Heart right ventricle (tissue), 16 donors: ENCODE measurements at regions not wholly inside any gene's neighbourhood (a gene's known extent, or its start where the extent isn't known, plus 50 kb on each side); places are given as distances from the start of the nearest gene placed in this dataset.

ENCODE experiments used
- ATAC-seq, 8 donors: fragments of 200-7000 bp; cut with Tn5 transposase; one replicate each; pipeline ENCODE4 v1.9.1; 2020; ENCODE audit warnings: mild to moderate bottlenecking in 8 of 8, moderate library complexity in 8 of 8, moderate number of reproducible peaks in 1 of 8
- DNase-seq, 2 donors: peaks; one replicate each; pipeline ENCODE4 v3.0.0-alpha.2; 2020
- H3K27ac ChIP-seq, 10 donors: fragments of 200-600 bp; sonication (generic) in 2 of 10; one replicate each; pipeline versions ENCODE4 v1.5.0 to v1.8.0; 2020 to 2022; ENCODE audit warnings: mild to moderate bottlenecking in 3 of 10
- H3K27me3 ChIP-seq, 7 donors: fragments of 200-600 bp; one replicate each; pipeline ENCODE4 v1.8.0; 2021 to 2022; ENCODE audit warnings: mild to moderate bottlenecking in 2 of 7
- H3K36me3 ChIP-seq, 9 donors: fragments of 200-600 bp; sonication (generic) in 1 of 9; one replicate each; pipeline versions ENCODE4 v1.5.0 to v1.8.0; 2020 to 2022; ENCODE audit warnings: mild to moderate bottlenecking in 2 of 9
- H3K4me1 ChIP-seq, 9 donors: fragments of 200-600 bp; sonication (generic) in 1 of 9; one replicate each; pipeline versions ENCODE4 v1.5.0 to v1.8.0; 2020 to 2022; ENCODE audit warnings: mild to moderate bottlenecking in 4 of 9
- H3K4me3 ChIP-seq, 10 donors: fragments of 200-600 bp; sonication (generic) in 2 of 10; one replicate each; pipeline versions ENCODE4 v1.5.0 to v1.8.0; 2020 to 2022; ENCODE audit warnings: mild to moderate bottlenecking in 7 of 10, moderate library complexity in 2 of 10
- H3K9me3 ChIP-seq, 11 donors: fragments of 200-600 bp in 10 of 11; sonication (generic) in 2 of 11; one replicate each; pipeline versions ENCODE4 v1.5.0 to v1.8.0; 2013 to 2022; ENCODE audit warnings: mild to moderate bottlenecking in 2 of 11, control low read depth in 1 of 11, moderate library complexity in 1 of 11
- CTCF ChIP-seq, 9 donors: fragments of 200-600 bp; sonication (generic) in 2 of 9; IDR thresholded peaks; one replicate each; pipeline versions ENCODE4 v1.5.0 to v1.8.0; 2021 to 2022; ENCODE audit warnings: antibody characterized with exemption in 9 of 9, mild to moderate bottlenecking in 5 of 9, moderate library complexity in 1 of 9
- WGBS, 2 donors: extraction: QIAGEN DNeasy Blood & Tissue Kit; methylation state at CpG; one replicate each; pipeline ENCODE4 v1.1.7; 2013; ENCODE audit warnings: inconsistent platforms in 1 of 2; 5-methylcytosine and 5-hydroxymethylcytosine counted together
- intact Hi-C, 10 donors: fragments of 100-400 bp; cut with DNase I; formaldehyde crosslinking; loops; one replicate each; pipeline versions ENCODE4 v1.11.1 to v1.14.2; 2022
- donor health status: Arrhythmogenic right ventricular cardiomyopathy.
- donor health status: ischemic (EF 13 %, LVEDD 7.1; RV severe dilation, severe dysfunction).
- donor health status: healthy with polysubstance abuse.
- donor health status: DM: no; HTN: yes; CAD: no.
- donor health status: DM: no; HTN: no; CAD: no.
- donor health status: ischemic (EF 25% LVEDD 6.9; RV normal size, moderate dysfunction).
- donor health status: ischemic (EF 25% LVEDD 5.7; RV mildly dilated, moderate dysfunction).
- donor health status: healthy.
- donor health status: DM: yes; HTN: yes; CAD: no.
- donor health status: Ischemic cardiomyopathy.
- donor health status: ischemic (EF 35%, LVEDD 5.7; RV mildly dilated, moderate dysfunction).
- donor health status: nonischemic (EF 11% LVEDD 7.7; RV severe dilation, severe dysfunction).
- donor health status: DM: yes; HTN: yes; CAD: no.
- donor health status: PGD.
- donor health status: ischemic (EF 29% LVEDD 5.4; RV normal size, mild dysfunction).
- donor health status: nonischemic (EF 23%, LVEDD 6.1; RV moderate dilation, normal function).

DNA sequence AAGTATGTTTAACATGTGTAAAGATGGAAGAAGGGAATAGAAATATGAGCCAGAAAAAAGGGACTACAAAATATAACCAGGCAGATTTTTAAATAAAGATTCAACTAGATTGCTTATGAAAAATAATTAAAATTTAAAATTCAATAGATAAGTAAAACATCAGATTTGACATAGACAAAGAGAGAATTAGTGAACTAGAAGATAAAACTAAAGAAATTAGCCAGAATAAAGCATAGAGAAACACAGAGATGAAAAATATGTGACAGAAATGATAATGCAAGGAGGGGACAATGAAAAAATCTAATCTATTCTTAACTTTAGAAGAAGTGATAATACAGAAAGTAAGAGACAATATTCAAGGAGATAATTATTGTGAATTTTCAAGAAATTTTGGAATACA lies 222.6 kb upstream of the PMFBP1 start:
- DNase-seq, result no peak
- no peaks in the 10 kb centered on the region for H3K4me1 ChIP-seq
- H3K27me3 ChIP-seq, result no peaks in the 10 kb centered on the region
- H3K9me3 ChIP-seq, result peaks cover 0 to 20% (median 6%) of the 10 kb centered on the region in 11 donors
- no peak for TF ChIP-seq CTCF (IDR thresholded peaks at IDR 0.05)
- intact Hi-C loops, result no loop called here
- H3K27ac ChIP-seq, result no peak overlapping the region
- H3K4me3 ChIP-seq, result no peak overlapping the region
- no peaks in the 10 kb centered on the region for H3K36me3 ChIP-seq
- no peak for ATAC-seq

- DNase-seq (no peak), ATAC-seq (no peak)
- Histone ChIP-seq H3K27me3 (no peaks in the 10 kb centered on the region), H3K4me1 (no peaks in the 10 kb centered on the region), H3K27ac (no peak overlapping the region), H3K4me3 (no peak overlapping the region), H3K36me3 (no peaks in the 10 kb centered on the region), H3K9me3 (peaks cover 0 to 50% (median 18%) of the 10 kb centered on the region in 11 donors)
- intact Hi-C loops, result no loop called here
- TF ChIP-seq CTCF (IDR thresholded peaks at IDR 0.05), result no peak
- WGBS, 2 donors, result 91 to 96% methylated on average over 3 of the region's 3 CpGs
Observed at GRCh38 chr16:72389791-72390190, 217.8 kb upstream of the PMFBP1 start.

GRCh38 chr16:72388007-72388406 lies 216.1 kb upstream of the PMFBP1 start:
- Histone ChIP-seq H3K9me3 (peaks cover 0 to 46% (median 17%) of the 10 kb centered on the region in 11 donors), H3K36me3 (no peaks in the 10 kb centered on the region), H3K4me1 (no peaks in the 10 kb centered on the region), H3K27me3 (no peaks in the 10 kb centered on the region), H3K4me3 (no peak overlapping the region), H3K27ac (no peak overlapping the region)
- ATAC-seq (no peak), DNase-seq (no peak)
- no peak for TF ChIP-seq CTCF (IDR thresholded peaks at IDR 0.05)
- intact Hi-C loops, result no loop called here

GRCh38 chr16:72384651-72385050 lies 212.7 kb upstream of the PMFBP1 start:
- peaks cover 0 to 68% (median 21%) of the 10 kb centered on the region in 11 donors for H3K9me3 ChIP-seq

More at GRCh38 chr16:72384651-72385050, 212.7 kb upstream of the PMFBP1 start:
- Histone ChIP-seq H3K27ac (no peak overlapping the region), H3K36me3 (no peaks in the 10 kb centered on the region), H3K27me3 (no peaks in the 10 kb centered on the region), H3K4me1 (no peaks in the 10 kb centered on the region), H3K4me3 (no peak overlapping the region)
- 81 to 87% methylated on average over 5 of the region's 5 CpGs for WGBS, 2 donors
- DNase-seq (no peak), ATAC-seq (no peak)
- intact Hi-C loops, result no loop called here
- no peak for TF ChIP-seq CTCF (IDR thresholded peaks at IDR 0.05)
